ENCODE measurements at regions not wholly inside any gene's neighbourhood (a gene's known extent, or its start where the extent isn't known, plus 50 kb on each side); places are given as distances from the start of the nearest gene placed in this dataset.

DNA sequence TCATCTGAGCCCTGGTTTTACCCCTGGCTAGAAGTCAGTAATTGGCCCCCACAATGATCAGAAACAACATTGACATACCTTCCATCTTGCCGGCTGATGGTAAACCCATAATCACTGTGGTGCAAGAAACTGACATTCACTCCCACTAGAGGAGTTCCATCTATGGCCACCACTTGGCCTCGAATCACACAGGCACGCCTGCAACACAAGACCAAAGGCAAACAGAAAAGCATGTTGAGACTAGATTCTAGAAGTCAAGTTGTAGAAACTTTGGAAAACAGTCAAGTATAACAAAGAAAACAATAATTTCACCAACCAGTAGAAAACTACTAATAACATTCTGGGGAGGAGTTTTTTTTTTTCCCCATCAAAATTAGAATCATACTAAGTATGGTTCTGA is 183.4 kb downstream of the SH2D1A start:
- no peak for DNase-seq

GRCh38 chrX:124530803-124531202 is 184.4 kb downstream of the SH2D1A start:
- DNase-seq, result no peak

DNA sequence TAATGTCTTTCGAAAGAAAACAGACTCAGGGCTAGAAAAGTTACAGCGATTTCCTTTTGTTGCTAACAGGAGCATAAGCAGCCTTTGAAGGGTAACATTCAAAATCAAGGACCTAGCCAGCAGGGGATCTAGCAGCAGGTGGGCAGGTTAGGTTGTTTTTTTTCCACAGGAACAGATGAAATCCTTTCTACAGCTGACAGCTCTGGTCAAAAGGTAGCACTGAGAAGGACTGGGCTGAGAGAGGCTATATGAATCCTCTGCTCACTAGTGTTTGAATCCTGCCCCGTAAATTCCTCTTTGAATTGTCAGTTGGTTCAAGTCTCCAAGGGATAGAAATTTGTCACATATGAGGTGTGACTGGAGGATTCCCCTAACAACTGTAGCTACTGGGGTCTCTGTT is 188.2 kb downstream of the SH2D1A start:
- no peak for DNase-seq

DNA sequence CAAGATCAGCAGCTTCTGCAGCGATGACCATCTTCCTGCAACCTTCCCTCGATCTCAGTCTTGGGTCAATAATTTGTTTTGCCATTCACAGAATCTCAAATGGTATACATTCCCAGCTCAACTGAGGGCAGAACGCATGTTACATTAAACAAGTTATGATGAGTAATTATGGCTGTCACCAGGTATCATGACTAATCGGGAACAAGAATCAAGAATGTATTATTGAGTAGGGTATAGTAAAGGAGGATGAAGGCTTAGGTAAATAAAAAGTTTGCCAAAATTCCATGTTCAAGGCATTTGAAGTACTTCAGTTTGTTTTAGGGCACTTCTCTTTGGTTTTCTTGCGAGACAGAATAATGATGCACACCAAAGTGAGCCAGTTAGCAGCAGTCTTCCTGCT is 194.1 kb downstream of the SH2D1A start:
- DNase-seq, result no peak

GRCh38 chrX:124548571-124548970 is 202.2 kb downstream of the SH2D1A start:
- no peak for DNase-seq

GRCh38 chrX:124555036-124555595 is 208.8 kb downstream of the SH2D1A start:
- DNase-seq, result no peak

DNA sequence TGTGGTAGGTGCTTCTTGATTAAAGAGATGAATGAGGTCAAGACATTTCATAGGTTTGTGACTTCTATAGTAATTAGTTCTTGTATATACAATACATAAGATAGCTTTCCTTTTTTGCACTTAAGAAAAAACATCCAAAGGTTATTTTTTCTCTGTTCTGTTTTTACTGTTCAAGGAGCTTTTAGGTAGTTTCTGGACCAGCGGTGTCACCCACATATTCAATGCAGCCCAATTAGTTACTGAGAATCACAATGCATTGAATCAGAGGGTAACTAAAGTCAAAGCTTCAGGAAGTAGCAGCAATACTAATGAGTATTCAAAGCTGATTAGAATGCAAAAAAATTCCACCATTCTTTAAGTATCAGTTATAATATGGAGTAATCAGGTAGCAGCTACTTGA is 211.6 kb downstream of the SH2D1A start:
- DNase-seq, result no peak

DNA sequence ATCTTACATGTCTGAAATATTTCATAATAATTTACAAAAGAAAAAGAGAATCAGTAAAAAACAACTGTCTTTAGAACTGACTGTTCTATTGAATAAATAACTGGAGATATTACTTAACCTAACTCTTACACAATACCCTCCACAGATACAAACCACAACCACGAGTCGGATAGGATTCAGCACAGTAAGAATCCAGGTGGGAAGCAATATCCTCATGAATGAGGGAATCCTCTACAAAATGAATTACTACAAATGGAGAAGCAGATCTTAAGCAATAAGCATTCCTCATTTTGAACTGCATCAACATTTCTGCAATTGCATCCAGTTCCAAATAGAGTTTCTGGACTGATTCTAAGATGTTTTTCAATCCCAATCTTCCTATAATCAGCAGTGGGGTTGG is 227.1 kb downstream of the SH2D1A start:
- DNase-seq, result no peak

GRCh38 chrX:124592744-124593143 is 246.4 kb downstream of the SH2D1A start:
- DNase-seq, result no peak

DNA sequence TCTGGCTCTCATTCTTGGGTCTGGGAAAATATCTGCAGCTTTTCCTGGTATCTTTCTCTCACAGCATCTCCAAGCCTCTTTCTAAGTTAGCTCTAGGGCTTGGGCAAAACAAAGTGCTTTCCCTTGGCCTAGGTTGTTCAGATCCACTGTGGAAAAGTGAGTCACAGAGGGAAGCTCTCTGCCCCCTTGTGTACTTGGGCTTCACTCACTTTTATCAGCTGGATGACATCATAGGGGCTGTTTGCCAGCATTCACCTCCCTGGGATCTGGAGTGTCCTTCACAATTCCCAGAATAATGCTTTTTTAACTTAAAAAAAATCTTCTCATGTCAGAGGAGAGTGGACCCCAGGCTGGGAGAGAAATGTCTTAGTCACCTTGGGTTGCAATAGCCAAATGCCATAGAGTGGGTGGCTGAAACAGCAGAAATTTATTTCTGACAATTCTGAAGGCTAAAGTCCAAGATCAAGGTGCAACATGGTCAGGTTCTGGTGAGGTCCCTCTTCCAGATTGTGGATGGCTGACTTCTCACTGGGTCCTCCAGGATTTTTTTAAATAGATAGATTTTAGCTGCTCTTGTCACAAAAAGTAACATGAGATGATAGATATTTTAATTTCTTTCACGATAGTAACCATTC is 247.8 kb downstream of the SH2D1A start:
- DNase-seq, result no peak

- DNase-seq, result no peak
These were observed 259.1 kb downstream of the SH2D1A start for GRCh38 chrX:124605511-124605910.

GRCh38 chrX:124606724-124607123 is 260.4 kb downstream of the SH2D1A start:
- DNase-seq, result no peak

GRCh38 chrX:124619710-124620109 is 273.3 kb downstream of the SH2D1A start:
- DNase-seq, result no peak

- DNase-seq, result no peak
These were observed 288.0 kb downstream of the SH2D1A start for GRCh38 chrX:124634363-124634762.

DNA sequence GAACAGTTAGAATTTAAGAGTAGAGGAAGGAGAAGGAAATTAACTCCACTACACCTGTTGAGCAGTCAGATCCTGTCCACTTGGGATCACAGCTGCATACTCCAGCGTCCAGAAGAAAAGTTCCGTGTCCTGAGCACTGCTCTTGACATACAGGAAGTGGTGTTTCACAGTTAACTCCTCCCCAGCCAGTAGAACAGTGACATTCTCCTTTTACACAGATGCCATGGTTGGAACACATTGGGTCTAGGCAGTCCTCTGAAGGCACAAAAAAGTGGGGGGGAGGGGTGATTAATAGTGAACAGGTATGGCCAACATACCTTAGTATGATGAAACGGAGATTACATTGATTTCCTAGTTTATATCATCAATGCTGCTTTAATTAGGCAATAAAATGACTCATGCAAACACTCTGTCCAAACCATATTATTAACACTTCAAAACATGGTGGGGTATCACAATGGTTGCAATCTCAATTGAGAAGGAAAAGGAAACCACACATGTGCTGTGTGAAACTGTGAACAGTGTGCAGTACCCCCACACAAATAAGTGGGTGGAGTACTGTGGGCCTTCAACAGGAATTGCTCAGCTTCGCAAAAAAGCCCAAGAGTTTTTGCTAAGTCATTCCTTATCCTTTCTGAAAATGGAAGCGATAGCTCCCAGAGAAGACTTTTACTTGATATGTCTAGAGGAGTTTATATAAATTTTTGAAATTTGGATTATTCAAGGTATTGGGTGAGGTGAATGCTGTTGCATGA is 295.6 kb downstream of the SH2D1A start:
- no peak for DNase-seq

GRCh38 chrX:124646403-124646802 is 300.0 kb downstream of the SH2D1A start:
- no peak for DNase-seq

DNA sequence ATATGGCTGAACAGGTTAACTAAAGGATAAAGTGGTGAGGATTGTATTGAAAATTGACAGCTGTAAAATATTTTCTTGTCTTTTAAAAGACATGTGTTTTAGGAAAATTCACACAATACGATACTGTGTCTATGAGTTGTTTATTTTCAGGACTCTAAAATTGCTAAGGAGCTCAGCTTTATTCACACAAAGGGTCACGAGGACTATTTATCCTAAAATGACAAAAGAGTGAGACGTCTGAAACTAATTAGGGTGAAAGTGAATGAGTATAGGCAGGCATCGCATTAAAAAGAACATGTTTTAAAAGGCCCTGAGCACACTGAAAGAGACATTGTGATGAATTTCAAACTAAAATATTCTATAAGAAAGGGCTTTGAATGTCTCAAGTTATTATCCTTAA is 304.7 kb downstream of the SH2D1A start:
- DNase-seq, result no peak

DNA sequence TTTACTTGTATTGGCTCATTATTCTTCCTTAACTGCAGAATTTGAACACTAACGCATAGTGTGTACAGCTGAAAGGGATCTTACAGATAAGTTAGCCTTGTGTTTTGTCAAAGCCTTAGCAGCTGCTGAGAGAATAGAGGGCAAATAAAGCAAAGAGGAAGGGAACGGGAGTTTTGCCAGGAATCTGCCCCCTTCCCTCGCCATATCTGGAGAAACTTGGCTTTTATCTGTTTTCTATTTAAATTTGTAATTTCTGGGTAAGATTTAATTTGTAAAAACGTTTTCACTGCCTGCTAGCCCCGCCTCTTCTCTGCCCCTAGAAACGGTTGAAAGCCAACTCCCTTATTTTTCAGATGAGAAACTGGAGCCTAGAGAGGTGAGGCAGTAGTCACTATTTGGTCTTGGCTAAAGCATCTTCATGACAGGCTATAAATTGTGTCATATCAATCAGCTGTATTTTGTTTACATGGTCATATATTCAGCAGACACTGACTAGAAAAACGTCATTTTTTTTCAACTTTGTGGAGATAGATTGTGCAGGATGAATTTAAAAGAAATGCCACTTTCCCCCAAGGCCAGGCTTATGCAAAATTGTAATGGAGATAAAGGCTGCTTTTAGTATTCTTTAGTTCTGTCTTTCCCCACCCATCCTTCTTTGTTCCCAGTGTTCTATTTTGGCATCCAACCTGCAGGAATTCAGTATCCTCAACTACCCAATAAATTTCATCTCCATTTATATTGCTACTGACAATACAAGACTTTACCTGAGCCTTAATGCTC is 319.4 kb downstream of the SH2D1A start:
- no peak for DNase-seq

DNA sequence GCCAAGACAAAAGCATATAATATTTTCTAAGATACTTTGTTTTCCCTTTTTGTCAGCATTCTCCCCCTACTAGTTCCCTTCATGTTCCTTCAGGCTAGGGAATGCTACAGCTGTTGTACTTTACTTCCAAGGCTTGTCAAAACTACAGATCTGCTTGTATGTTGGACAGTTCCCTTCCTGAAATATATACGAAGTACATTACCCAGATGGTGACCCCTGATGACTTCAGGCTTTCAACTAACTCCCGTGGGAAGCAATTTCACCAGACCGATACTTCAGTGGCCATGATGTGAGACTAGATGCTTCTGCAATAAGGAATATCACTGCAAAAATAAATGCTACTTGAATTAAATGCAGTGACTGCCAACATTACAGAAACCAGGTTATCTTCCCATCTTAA is 332.8 kb downstream of the SH2D1A start:
- DNase-seq, result no peak

- DNase-seq, result no peak
These were observed 333.9 kb downstream of the SH2D1A start for GRCh38 chrX:124680287-124680686.

DNA sequence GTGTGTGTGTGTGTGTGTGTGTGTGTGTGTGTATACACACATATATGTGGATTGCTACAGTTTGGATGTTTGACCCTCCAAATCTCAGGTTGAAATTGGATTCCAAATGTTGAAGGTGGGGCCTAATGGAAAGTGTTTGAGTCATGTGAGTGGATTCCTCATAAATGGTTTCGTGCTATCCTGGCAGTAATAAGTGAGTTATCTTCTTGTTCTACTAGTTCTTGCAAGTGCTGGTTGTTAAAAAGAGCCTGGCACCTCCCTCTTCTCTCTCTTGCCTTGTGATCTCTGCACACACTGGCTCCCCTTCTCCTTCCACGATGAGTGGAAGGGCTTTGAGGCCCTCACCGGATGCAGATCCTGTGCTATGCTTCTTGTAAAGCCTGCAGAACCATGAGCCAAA is 344.1 kb downstream of the SH2D1A start:
- DNase-seq, result no peak

DNA sequence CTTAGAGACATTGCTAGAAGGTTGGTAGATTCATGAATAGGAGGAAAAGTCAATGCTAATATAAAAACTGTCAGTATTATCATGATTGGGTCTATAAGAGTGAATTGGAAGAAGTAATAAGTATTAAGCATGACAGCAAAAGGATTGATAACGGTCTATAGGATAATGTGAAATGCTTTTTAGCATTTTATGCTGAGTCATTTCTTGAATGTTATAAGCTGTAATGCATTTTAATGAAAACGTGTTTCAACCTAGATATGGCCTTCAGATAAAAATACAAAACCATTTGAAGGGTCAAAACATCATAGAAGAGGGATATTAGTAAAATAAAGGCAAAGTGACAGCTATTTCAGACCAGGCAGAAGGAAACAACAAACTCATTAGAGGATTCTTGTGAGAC is 353.5 kb downstream of the SH2D1A start:
- no peak for DNase-seq

DNA sequence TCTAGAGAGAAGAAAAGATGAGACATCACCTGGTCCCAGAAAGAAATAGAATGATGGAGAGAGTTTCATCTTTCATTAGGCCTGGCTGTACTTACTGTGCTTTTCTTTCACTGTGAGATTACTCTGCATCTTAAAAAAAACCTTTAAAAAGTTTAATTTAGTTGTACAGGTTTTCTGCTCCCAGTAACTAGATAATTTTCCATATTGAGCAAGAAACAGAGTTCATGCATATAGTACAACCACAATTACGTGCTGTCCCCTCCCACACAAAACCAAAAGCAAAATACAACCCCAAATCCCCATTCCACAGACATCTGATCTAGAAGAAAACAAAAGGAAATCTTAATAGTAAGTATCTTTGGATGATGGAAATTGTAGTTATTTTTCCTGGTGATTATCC is 371.2 kb downstream of the SH2D1A start:
- DNase-seq, result no peak

GRCh38 chrX:124719060-124719459 is 372.7 kb downstream of the SH2D1A start:
- no peak for DNase-seq
